Cerebellar nuclear complex (tissue), 1 donor: ENCODE measurements at regions not wholly inside any gene's neighbourhood (a gene's known extent, or its start where the extent isn't known, plus 50 kb on each side); places are given as distances from the start of the nearest gene placed in this dataset.

Experiments used
- DNase-seq, 2 experiments: peaks; one replicate each; lab custom pipeline; 2025; lab: John Stamatoyannopoulos, UW

GRCh38 chr7:25360451-25360850 is 132.2 kb upstream of the NPVF start:
- DNase-seq: no peak

DNA sequence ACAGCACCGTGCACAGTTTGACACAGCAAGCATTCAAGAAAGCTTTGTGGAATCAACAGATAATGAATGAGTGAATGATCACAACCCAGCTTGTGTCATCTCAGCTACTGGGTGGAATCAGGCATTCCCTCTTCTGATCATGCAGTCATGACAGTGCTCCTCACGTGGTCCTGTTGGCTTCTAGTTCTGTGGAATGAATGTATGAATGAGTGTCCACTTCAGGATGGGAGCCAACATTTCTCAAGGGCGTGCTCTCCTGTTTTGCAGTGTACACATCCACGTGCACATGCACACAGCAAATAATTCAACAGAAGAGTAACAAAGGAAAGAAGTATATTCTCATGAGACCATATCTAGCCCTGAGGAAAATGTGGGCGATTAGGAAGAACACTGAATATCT is 133.1 kb upstream of the NPVF start:
- no peak for DNase-seq

- no peak for DNase-seq
Observed at GRCh38 chr7:25361863-25362262, 133.6 kb upstream of the NPVF start.

- DNase-seq: no peak
Observed at GRCh38 chr7:25368599-25369201, 140.4 kb upstream of the NPVF start.

GRCh38 chr7:25369786-25370185 is 141.5 kb upstream of the NPVF start:
- peak in 1 of 2 experiments; percentile 85 for DNase-seq

GRCh38 chr7:25371972-25372371 is 143.7 kb upstream of the NPVF start:
- DNase-seq: no peak

- no peak for DNase-seq
Observed at GRCh38 chr7:25375805-25376600, 147.7 kb upstream of the NPVF start.

DNA sequence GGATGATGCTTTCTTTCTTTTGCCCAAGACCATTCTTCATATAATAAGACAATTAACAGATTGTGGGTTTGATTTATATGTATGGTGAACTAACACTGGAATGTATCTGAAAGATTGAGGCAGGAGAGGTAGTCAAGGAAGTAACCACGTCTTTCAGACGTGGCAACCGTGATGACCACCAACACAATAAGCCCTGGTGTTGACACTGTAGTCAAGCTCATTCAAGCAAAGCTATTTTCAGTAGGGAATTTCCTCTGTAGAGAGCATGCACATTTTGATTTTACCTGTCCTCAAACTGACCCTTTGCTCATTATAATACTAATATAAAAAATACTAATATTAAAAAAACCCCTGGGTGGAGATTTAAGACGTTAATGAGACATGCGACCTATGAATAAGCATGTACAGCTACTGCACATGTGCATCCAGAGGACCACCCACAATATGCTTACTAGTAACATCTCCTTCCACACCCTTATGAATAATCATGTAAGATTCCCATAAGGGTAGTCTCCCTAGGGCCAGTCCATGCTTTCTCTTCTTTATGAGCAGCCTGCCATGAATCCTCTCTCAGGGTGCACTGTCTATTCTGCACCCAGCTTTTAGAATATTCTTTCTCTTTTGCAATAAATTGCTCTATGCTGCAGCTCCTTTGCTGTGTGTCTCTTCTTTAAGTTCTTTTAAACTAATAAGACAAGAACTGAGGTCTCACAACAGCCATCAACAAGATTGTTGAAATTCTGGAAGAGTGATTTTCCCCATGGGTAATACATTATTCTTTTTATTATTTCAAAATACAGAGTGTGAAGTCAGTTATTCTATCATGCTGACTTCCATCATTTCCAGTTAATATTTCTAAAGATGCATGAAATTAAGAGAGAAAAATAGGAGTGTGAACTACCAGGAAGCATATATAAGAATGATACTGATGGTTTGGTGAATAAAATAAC is 151.3 kb upstream of the NPVF start:
- no peak for DNase-seq

GRCh38 chr7:25381818-25382589 is 153.7 kb upstream of the NPVF start:
- no peak for DNase-seq

- DNase-seq: no peak
Observed at GRCh38 chr7:25382869-25383268, 154.6 kb upstream of the NPVF start.

DNA sequence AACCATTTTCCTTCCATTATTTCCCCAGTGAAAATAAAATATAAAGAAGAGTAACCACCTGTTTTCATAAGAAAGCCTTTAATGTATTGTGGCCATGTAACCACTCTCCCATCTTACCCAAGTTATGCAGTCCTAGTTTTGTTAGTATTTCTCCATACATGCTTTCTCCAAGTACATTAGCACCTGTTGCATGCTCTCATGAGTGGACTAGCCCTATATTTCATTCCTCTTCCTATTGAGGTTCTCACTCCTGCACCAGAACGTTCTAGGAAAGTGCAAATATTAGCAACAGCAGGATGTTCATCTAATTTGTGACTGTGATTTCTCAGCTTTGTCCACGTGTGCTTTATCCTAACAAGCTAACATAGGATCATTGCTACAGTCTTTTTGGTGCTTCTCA is 155.1 kb upstream of the NPVF start:
- no peak for DNase-seq

- DNase-seq: peak in 1 of 2 experiments; percentile 20
Observed at GRCh38 chr7:25384788-25385505, 156.7 kb upstream of the NPVF start.

DNA sequence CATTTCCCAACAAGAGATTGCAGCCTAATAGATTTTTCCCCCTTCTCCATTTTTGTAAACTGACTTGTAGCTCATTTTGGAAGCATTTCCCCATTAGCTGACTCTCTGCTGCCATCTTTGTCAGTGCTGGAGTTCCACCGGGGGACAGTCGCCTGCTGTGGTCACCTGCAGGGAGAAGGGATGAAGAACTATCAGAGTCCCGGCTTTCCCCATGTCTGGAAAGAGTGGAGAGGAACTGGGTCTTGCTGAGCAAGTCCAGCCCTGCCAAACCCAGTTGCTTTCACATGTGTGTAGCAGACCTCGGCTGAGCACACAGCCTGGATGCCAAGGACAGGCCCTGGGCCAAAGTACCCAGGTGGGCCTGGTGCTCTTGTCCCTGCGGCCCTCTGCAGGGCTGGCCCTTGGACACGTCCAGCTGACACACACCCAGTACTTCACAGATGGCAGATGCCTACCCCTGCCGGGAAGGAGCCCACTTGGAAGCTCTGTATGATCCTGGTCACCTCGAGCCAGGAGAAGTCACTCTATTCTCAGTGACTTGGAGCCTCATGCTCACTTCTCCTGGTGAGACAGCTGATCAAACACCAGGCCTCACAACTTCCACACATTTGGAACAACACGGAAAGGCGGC is 157.3 kb upstream of the NPVF start:
- DNase-seq: no peak

- DNase-seq: no peak
Observed at GRCh38 chr7:25386311-25386744, 158.0 kb upstream of the NPVF start.

DNA sequence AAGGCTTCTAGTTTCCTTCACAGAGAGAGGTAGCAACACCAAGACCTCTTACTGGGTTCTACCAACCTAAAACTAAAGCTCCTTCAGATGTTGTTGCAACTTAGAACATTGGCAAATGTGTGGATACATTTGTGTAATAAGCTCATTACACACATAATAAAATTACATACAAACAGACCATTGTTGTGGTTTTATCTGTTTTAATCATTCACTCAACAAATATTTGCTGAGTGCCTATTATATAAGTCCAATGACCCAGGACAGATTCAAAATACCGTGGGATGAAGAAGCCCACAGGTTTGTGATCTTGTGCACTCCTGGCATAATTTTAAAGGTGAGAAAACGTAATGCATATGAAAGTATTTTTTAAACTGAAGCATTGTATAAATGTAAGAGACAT is 160.4 kb upstream of the NPVF start:
- DNase-seq: no peak

DNA sequence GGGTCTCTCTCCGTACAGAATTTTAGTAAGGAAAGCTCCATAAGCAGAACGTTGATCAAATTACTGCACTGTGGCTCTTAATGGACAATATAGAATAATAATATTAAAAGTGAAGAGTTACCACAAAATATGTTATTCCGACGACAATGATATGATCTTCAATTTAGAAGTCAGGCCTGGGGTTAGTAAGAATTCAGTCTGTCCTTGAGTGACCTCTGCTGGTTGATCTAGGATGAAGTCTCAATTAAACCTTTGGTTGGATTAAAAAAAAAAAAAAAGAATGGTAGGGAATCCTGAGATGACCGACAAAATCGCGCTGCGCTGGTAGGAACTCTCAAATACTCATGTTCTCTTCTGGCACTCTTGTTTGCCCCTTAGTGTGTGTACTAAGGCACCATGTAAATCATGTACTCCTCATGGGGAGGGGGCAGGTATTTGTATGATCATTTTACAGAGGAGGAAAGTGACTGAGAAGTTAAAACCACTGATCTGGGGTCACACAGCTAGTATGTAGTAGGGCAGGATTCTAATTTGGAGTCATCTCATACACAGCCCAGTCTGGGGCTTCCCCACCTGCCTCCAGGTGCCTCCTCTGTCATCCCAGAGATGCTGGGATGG is 161.3 kb upstream of the NPVF start:
- peak in 1 of 2 experiments; percentile 29 for DNase-seq

DNA sequence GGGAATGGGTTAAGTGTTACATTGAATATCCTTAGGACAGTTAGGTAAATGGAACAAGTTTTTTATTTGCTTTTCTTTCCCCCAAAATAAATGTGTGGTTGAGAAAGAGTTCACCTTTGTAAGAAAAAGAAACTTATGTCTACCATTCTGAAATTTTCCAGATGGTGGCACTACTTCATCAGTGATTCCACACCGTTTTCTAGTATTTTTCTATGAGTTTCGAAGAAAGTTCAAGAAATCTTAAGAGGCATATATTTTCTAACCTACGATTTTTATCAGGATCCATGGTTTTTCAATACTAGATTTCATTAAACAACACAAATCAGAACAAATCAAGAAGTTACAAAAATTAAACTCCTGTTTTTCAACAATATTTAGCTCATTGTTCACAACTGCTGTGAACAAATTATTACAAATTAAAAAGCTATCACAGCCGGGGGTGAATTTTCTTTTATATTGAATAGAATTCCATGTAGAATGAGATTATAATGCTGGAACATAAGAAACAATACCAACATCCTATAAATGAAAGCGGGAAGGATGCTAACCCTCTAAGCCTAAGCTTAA is 163.1 kb upstream of the NPVF start:
- no peak for DNase-seq

- DNase-seq: no peak
Observed at GRCh38 chr7:25391961-25392587, 163.8 kb upstream of the NPVF start.
